Forelimb muscle (tissue), 1 donor: ENCODE measurements at regions not wholly inside any gene's neighbourhood (a gene's known extent, or its start where the extent isn't known, plus 50 kb on each side); places are given as distances from the start of the nearest gene placed in this dataset.

Experiments used
- DNase-seq: peaks from one replicate; pipeline ENCODE4 v3.0.0-alpha.2; 2013; ENCODE audit warnings: low read depth

DNA sequence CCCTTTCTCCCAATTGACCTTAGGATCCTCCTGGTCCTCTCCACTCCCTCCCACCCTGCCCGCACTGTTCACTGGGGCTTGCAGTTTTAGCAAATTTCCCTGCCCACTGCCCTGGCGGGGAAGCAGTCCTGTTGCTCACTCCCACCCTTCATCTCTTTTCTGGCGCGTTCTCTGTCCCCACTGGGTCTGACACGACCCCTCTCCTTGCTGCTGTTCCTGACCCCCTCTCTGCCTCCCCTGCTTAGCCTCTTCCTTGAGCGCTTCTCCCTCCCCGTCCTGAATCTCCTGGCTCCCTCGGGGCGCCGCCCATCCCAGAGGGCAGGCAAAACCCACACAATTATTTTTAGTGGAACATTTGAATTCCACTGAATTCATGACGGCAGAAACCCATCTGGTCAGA, 1796.4 kb downstream of the TP53TG3F start:
- no peak for DNase-seq

DNA sequence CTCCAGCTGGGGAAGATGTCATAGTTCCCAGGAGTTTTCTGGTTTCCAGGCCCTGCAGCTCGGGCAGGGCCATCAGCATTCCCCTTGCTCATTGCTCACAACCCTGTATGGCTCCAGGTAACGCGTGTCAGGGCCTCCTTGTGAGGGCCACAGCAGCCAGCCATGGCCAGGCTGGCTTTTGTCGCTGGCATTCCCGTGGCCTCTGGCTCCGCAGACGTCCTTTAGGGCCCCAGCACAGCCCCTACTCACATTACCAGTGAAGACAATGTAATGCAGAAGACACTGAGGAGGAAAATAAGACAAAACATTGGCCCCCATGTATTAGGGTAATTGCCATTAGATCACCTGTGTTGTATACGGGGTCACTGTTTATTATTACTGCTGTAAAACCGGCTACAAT, 1799.0 kb downstream of the TP53TG3F start:
- DNase-seq = no peak

DNA sequence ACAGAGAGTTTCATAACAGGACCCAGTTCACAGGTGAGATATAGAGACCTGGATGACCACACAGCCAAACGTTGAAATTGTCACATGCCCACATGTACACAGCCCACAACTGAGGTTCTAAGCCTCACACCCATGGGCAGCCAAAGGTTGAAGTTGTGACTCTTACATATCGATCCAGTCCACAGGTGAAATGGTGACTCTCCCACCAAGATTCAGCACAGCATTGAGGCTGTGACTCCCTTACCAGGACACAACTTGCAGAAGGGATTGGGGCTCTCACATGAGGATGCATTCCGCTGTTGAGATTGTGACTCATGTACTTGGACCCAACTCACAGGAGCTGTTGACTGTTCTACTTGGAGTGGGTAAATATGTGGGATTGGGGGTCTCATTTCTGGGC, 1836.4 kb downstream of the TP53TG3F start:
- DNase-seq = no peak

GRCh38 chr16:35296962-35297653, 1837.7 kb downstream of the TP53TG3F start:
- DNase-seq = no peak

DNA sequence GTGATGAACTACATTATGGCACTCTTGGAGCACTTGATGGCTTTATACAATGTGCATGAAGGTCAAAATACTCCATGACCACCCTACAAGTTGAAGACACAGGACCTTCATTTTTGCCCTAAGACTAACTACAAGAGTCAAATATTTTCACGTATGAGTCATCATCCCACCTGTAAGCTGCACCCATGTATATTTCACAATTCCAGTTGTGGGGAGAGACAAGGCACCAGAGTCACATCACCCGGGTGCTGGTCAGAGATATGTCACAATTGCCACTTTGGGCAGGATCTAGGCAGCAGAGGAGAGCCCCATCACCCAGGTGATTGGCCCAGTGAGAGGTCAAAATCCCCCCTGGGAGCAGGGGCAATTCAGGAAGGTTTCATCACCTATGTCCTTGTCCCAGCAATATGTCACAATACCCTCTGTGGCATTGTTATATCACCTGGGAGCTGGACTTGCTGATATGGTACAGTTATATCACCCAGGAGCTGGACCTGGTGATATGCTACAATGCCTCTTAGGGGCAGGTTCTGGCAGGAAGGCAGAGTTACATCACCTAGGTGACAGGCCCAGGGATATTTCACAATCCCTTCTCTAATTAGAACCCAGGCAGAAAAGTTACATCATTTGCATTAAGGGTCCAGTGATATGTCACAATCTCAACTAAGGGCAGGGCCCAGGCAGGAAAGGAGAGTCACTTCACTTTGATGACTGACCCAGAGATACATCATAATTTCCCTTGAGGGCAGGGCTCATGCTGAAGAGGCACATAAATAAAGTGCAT, 1839.2 kb downstream of the TP53TG3F start:
- DNase-seq = no peak

- no peak for DNase-seq
These were observed 1843.4 kb downstream of the TP53TG3F start for GRCh38 chr16:35302859-35303258.

DNA sequence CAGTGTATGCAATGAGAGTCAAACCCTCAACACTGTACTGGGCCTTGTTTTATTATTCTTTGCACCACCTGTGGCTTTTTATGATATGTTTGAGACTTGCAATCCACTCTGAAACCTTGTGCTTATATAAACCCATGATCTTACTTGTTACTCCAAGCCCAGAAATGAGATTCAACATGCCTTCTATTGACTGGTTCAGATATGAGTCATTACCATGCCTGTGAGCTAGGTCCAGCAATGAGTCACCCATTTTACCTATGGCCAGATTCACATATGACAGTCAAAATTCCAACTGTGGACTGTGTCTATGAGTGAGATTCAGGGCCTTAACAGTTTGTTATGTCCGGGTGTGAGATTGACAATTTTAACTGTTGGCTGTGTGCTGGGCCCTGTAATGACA, 1846.1 kb downstream of the TP53TG3F start:
- no peak for DNase-seq

DNA sequence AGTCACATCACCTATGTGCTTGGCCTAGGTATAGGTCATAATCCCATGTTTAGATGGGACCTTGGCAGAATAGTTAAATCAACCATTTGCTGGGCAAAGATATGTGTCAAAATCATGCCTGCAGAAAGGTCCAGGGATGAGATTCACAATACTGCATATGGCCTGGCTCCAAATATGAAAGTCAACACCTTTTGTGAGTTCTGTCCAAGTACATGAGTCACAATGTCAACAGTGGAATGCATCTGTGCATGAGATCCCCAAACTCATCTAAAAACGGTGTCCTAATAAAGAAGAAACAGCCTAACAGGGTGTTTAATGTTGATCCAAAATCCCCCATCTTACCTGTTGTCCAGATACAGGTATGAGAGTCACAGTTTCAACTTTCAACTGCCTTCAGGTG, 1847.5 kb downstream of the TP53TG3F start:
- DNase-seq = no peak

GRCh38 chr16:35308674-35309073, 1849.3 kb downstream of the TP53TG3F start:
- no peak for DNase-seq

DNA sequence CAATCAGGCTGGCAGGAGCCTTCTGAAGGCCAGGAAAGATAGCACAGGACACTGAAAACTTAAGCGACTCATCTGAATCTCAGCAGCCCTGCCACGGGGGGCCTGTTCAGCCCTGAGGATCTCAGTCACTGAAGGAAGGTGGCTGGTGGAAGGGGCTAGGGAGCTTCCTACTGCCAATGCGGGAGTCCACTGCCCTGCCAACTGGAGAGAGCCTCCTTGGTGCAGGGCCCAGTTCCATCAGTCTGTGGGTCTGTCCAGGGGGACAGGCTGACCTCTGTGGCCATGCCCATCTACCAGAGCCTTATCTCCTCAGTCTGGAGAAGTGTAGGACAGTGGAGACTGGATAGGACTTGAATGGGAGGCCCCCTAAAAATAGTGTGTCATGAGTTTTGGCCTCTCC, 1851.6 kb downstream of the TP53TG3F start:
- no peak for DNase-seq

DNA sequence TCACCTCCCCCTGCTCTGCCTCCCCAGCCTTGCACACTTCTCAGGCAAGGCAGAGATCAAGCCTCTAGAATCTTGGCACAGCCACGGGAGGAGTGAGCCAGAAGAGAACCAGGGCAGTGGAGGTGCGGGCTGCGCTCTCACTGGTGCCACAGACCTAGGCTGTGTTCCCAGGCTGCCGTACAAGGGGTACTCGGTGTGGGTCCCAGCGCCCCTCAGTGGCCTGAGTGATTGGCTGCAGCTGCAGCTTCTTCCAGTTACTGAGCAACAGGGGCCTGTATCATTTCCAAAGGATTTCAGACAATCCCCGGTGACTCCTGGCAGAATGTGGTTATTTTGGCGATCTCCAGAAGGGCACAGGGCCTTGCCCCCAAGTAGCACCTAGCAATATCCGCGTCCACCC, 1852.1 kb downstream of the TP53TG3F start:
- DNase-seq = no peak

- DNase-seq = no peak
These were observed 1854.9 kb downstream of the TP53TG3F start for GRCh38 chr16:35314298-35314697.

DNA sequence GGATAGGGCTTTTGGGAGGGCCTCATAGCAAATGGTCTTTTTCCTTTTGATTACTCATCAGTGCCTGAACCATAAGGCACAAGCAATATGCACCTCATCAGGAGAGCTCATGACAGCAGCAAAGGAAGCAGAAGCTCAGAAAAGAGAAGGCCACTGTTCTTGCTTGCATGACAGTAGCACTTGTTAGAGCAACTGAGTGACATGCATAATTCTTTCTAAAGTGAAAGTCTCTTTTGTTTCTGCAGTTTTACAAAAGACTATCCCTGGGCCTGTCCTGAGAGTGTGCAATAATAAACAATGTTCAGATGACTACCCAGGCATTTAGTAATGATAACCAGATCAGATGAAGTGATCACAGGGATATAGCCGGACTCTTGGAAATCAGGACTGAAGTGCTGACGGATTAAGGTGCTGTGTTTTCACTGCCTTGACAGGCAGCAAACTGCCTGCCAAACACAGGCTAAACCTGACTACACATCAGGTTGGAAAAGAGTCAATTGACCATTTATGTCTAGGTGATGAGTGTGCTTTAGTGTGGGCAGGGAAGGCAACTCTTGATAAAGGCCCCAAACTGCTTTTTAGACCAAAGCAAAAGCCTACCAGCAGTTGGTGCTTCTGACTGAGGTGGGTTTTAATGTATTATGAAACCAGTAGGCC, 1860.3 kb downstream of the TP53TG3F start:
- no peak for DNase-seq

GRCh38 chr16:35325936-35326335, 1866.5 kb downstream of the TP53TG3F start:
- DNase-seq = no peak

DNA sequence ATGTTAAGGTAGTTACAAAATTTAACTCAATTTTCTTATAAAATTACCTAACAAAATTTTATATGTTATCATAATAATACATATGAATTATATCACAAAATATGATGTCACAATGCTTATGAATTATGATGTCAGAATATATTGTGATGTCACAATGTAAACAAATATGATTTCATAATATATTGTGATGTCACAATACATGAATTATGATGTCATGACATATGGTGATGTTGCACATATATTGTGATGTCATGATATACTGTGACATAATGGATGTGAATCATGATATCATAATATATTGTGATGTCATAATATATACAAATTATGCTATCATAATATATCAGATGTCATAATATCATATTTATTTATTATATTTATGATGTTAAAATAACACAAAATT, 1879.9 kb downstream of the TP53TG3F start:
- no peak for DNase-seq

- DNase-seq = no peak
These were observed 1882.6 kb downstream of the TP53TG3F start for GRCh38 chr16:35342012-35342411.

GRCh38 chr16:35344012-35344762, 1884.8 kb downstream of the TP53TG3F start:
- DNase-seq = no peak

DNA sequence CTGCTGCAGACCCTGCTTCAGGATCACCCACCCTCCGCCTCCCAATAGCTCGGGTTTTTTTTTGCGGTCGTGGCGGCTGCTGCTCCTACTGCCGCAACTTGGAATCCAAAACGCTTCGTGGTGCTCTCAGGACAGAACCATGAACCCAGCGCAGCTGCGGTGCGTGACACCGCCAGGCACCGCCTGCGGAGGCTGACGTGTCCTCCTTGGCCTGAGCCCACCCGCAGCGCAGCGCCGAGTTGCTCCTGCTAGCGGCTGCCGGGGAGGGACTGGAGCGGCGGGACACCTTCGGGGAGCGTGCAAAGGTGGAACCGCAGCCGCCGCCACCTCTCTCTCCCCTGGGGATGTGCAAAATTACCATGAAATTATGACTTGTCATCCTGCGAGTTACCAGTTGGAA, 1893.0 kb downstream of the TP53TG3F start:
- no peak for DNase-seq

DNA sequence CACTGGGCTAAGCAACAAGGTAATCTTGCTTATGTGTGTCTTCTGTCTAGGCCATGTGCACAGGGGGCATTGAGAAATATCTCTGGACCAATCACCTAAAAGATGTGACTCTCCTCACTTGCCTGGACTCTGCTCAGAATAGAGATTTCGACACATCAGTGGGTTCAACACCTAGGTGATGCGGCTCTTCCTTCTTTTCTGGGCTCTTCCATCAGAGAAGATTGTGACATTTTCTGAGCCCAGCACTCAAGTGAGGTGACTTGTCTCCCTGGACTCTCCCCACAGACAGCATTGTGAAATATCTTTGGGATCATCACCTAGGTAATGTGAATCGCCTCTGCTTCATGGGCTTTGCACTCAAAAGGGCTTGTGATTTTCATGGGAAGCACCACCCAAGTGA, 1904.1 kb downstream of the TP53TG3F start:
- DNase-seq = no peak

DNA sequence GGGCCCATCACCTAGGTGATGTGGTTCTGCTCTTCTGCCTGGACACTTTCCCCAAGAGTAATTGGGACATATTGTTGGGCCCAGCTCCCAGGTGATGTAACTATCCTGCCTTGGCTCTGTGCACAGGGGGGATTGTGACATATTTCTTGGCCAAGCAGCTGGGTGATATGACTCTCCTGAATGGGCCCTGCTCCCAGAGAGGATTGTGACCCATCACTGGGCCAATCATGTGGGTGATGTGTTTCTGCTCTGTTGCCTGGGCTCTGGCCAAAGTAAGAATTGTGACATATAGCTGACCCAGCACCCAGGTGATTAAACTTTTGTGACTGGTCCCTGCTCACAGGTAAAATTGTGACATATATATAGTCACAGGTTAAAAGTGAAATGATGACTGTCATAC, 1904.9 kb downstream of the TP53TG3F start:
- DNase-seq = no peak

DNA sequence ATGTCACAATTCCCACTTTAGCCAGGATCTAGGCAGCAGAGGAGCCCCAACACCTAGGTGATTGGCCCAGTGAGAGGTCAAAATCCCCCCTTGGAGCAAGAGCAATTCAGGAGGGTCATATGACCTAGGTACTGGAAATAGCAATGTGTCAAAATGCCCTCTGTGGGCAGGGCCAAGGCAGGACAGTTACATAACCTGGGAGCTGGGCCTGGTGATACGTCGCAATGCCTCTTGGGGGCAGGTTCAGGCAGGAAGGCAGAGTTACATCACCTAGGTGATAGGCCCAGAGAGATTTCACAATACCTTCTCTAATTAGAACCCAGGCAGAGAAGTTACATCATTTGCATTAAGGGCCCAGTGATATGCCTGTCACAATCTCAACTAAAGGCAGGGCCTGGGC, 1906.3 kb downstream of the TP53TG3F start:
- DNase-seq = no peak

- no peak for DNase-seq
These were observed 1911.2 kb downstream of the TP53TG3F start for GRCh38 chr16:35370617-35371016.
